GM23338 (cell line): ENCODE measurements at regions not wholly inside any gene's neighbourhood (a gene's known extent, or its start where the extent isn't known, plus 50 kb on each side); places are given as distances from the start of the nearest gene placed in this dataset.

Experiments
- ATAC-seq: fragments of 200-7000 bp; cut with Tn5 transposase; 3 replicates; pipeline ENCODE4 v1.9.1; 2020
- DNase-seq: peaks from one replicate; pipeline ENCODE4 v3.0.0-alpha.2; 2015; ENCODE audit warnings: low spot score
- H2AFZ ChIP-seq: fragments of 200-600 bp; sonication (generic); 2 replicates; pipeline ENCODE4 v1.8.0; 2016; ENCODE audit warnings: antibody characterized with exemption, mild to moderate bottlenecking, moderate library complexity
- H3F3A ChIP-seq: fragments of 200-600 bp; sonication (generic); replicated peaks from 2 replicates; pipeline ENCODE4 v1.8.0; 2017; ENCODE audit warnings: antibody characterized with exemption, mixed run types, low read depth
- H3K27ac ChIP-seq: fragments of 200-600 bp; sonication (generic); 2 replicates; pipeline ENCODE4 v1.6.1; 2016; ENCODE audit warnings: low read depth
- H3K27me3 ChIP-seq: fragments of 200-600 bp; sonication (generic); 2 replicates; pipeline ENCODE4 v1.8.0; 2016; ENCODE audit warnings: mild to moderate bottlenecking, mixed run types, moderate library complexity; ENCODE audit not compliant: insufficient read depth
- H3K36me3 ChIP-seq: fragments of 200-600 bp; sonication (generic); 2 replicates; pipeline ENCODE4 v1.8.0; 2016; ENCODE audit warnings: mild to moderate bottlenecking; ENCODE audit not compliant: insufficient read depth
- H3K4me1 ChIP-seq: fragments of 200-600 bp; sonication (generic); 2 replicates; pipeline ENCODE4 v1.8.0; 2016; ENCODE audit warnings: mild to moderate bottlenecking, moderate library complexity; ENCODE audit not compliant: insufficient read depth
- H3K4me2 ChIP-seq: fragments of 200-600 bp; sonication (generic); 2 replicates; pipeline ENCODE4 v1.7.1; 2017; ENCODE audit warnings: mixed run types
- H3K4me3 ChIP-seq: fragments of 200-600 bp; sonication (generic); 2 replicates; pipeline ENCODE4 v1.6.1; 2016; ENCODE audit warnings: mixed run types
- H3K79me2 ChIP-seq: fragments of 200-600 bp; sonication (generic); replicated peaks from 2 replicates; pipeline ENCODE4 v1.8.0; 2017; ENCODE audit warnings: mild to moderate bottlenecking; ENCODE audit not compliant: insufficient read depth
- H3K9me2 ChIP-seq: fragments of 200-600 bp; sonication (generic); 2 replicates; pipeline ENCODE4 v1.8.0; 2017; ENCODE audit not compliant: insufficient read depth
- H4K20me1 ChIP-seq: fragments of 200-600 bp; sonication (generic); replicated peaks from 2 replicates; pipeline ENCODE4 v1.8.0; 2017; ENCODE audit warnings: mild to moderate bottlenecking; ENCODE audit not compliant: insufficient read depth
- H3K27ac Mint-ChIP-seq: 2 replicates; pipeline ENCODE4 v1.8.0; 2020; ENCODE audit warnings: inconsistent platforms, mild to moderate bottlenecking, moderate library complexity, mixed read lengths
- H3K27me3 Mint-ChIP-seq: 3 replicates; pipeline ENCODE4 v1.8.0; 2022; ENCODE audit warnings: low read depth, mild to moderate bottlenecking, moderate library complexity, mixed read lengths, inconsistent platforms; ENCODE audit not compliant: insufficient read depth, poor library complexity
- H3K36me3 Mint-ChIP-seq: 3 replicates; pipeline ENCODE4 v1.8.0; 2021; ENCODE audit warnings: low read depth, mild to moderate bottlenecking, inconsistent platforms, moderate library complexity, mixed read lengths
- H3K4me1 Mint-ChIP-seq: 3 replicates; pipeline ENCODE4 v1.8.0; 2020; ENCODE audit warnings: mild to moderate bottlenecking, inconsistent platforms, mixed read lengths
- H3K4me3 Mint-ChIP-seq: 3 replicates; pipeline ENCODE4 v1.8.0; 2021; ENCODE audit warnings: moderate library complexity, mild to moderate bottlenecking, inconsistent platforms, mixed read lengths
- H3K9me3 Mint-ChIP-seq: 3 replicates; pipeline ENCODE4 v1.8.0; 2020; ENCODE audit warnings: moderate library complexity, mild to moderate bottlenecking, inconsistent platforms, mixed read lengths
- CREB1 ChIP-seq: fragments of 250-450 bp; sonication (Bioruptor Pico); IDR thresholded peaks from 2 replicates; pipeline ENCODE4 v1.5.0; 2020; ENCODE audit warnings: low read depth, mild to moderate bottlenecking, moderate library complexity
- CTCF ChIP-seq, 2 experiments: fragments of 200-600 bp in 1 of 2; sonication (generic) in 1 of 2; conservative IDR thresholded peaks; 2 replicates each; pipeline versions ENCODE4 v1.5.1 to v1.6.1; 2016 to 2017; ENCODE audit warnings: antibody characterized with exemption in 2 of 2, low read depth in 2 of 2, mild to moderate bottlenecking in 2 of 2, moderate library complexity in 1 of 2
- ETS1 ChIP-seq: IDR thresholded peaks from 2 replicates; pipeline ENCODE4 v1.6.1; 2016; ENCODE audit warnings: antibody characterized with exemption
- EZH2 ChIP-seq: fragments of 200-600 bp; sonication (generic); IDR thresholded peaks from one replicate; pipeline ENCODE4 v1.8.0; 2017; ENCODE audit warnings: antibody characterized with exemption, mild to moderate bottlenecking, low read depth; ENCODE audit not compliant: unreplicated experiment
- EZH2phosphoT487 ChIP-seq: fragments of 200-600 bp; sonication (generic); IDR thresholded peaks from one replicate; pipeline ENCODE4 v1.8.1; 2018; ENCODE audit warnings: antibody characterized with exemption; ENCODE audit not compliant: unreplicated experiment
- JUNB ChIP-seq: IDR thresholded peaks from one replicate; pipeline ENCODE4 v1.6.1; 2016; ENCODE audit warnings: antibody characterized with exemption; ENCODE audit not compliant: unreplicated experiment
- NANOG ChIP-seq: IDR thresholded peaks from 2 replicates; pipeline ENCODE4 v1.6.1; 2016; ENCODE audit warnings: antibody characterized with exemption, borderline replicate concordance
- POLR2AphosphoS5 ChIP-seq: IDR thresholded peaks from 2 replicates; pipeline ENCODE4 v1.6.1; 2016; ENCODE audit warnings: antibody characterized with exemption, low read depth
- STAT1 ChIP-seq: IDR thresholded peaks from one replicate; pipeline ENCODE4 v1.6.1; 2016; ENCODE audit warnings: antibody characterized with exemption; ENCODE audit not compliant: unreplicated experiment
- ZNF114 ChIP-seq: fragments of 250-450 bp; sonication (Bioruptor Pico); IDR thresholded peaks from 2 replicates; pipeline ENCODE4 v1.5.0; 2020; ENCODE audit warnings: mild to moderate bottlenecking, moderate library complexity
- ZNF331 ChIP-seq: fragments of 250-450 bp; sonication (Bioruptor Pico); IDR thresholded peaks from 2 replicates; pipeline ENCODE4 v1.5.0; 2020; ENCODE audit warnings: low read depth, mild to moderate bottlenecking, moderate library complexity
- TF ChIP-seq, protein P1 (sequence below): IDR thresholded peaks from one replicate; pipeline ENCODE4 v1.6.1; 2018; ENCODE audit warnings: antibody characterized with exemption; ENCODE audit not compliant: unreplicated experiment
- TF ChIP-seq, protein P2 (sequence below): fragments of 250-450 bp; sonication (Bioruptor Pico); IDR thresholded peaks from 2 replicates; pipeline ENCODE4 v1.5.0; 2020; ENCODE audit warnings: mild to moderate bottlenecking, moderate library complexity

GRCh38 chr9:102587281-102587680, 407.9 kb upstream of the CYLC2 start:
- no peak for ATAC-seq
- H3K4me1 ChIP-seq, result no peaks in the 10 kb centered on the region

More at GRCh38 chr9:102587281-102587680, 407.9 kb upstream of the CYLC2 start:
- peaks cover 3% of the 10 kb centered on the region; the same call in 1 of the 2 replicates for H3K36me3 ChIP-seq
- H2AFZ ChIP-seq, result no peak overlapping the region
- H3K79me2 ChIP-seq, result no peaks in the 10 kb centered on the region
- H3K4me1 Mint-ChIP-seq, result no peaks in the 10 kb centered on the region
- H3K36me3 Mint-ChIP-seq, result peaks cover 14% of the 10 kb centered on the region; the same call in 2 of the 3 replicates
- no peak overlapping the region for H3K4me3 ChIP-seq
- H3K4me3 Mint-ChIP-seq, result no peak overlapping the region
- no peaks in the 10 kb centered on the region for H3F3A ChIP-seq
- TF ChIP-seq NANOG (no peak), CREB1 (no peak), EZH2phosphoT487 (no peak), ZNF331 (CRISPR knock-in tag) (no peak), JUNB (no peak), POLR2AphosphoS5 (no peak), STAT1 (no peak), ZNF114 (CRISPR knock-in tag) (no peak), EZH2 (no peak), CTCF (conservative IDR thresholded peaks at IDR 0.05; ENCODE audit: low read depth in 2 of 2) (no peak), ETS1 (no peak)
- TF ChIP-seq, protein P1, sequence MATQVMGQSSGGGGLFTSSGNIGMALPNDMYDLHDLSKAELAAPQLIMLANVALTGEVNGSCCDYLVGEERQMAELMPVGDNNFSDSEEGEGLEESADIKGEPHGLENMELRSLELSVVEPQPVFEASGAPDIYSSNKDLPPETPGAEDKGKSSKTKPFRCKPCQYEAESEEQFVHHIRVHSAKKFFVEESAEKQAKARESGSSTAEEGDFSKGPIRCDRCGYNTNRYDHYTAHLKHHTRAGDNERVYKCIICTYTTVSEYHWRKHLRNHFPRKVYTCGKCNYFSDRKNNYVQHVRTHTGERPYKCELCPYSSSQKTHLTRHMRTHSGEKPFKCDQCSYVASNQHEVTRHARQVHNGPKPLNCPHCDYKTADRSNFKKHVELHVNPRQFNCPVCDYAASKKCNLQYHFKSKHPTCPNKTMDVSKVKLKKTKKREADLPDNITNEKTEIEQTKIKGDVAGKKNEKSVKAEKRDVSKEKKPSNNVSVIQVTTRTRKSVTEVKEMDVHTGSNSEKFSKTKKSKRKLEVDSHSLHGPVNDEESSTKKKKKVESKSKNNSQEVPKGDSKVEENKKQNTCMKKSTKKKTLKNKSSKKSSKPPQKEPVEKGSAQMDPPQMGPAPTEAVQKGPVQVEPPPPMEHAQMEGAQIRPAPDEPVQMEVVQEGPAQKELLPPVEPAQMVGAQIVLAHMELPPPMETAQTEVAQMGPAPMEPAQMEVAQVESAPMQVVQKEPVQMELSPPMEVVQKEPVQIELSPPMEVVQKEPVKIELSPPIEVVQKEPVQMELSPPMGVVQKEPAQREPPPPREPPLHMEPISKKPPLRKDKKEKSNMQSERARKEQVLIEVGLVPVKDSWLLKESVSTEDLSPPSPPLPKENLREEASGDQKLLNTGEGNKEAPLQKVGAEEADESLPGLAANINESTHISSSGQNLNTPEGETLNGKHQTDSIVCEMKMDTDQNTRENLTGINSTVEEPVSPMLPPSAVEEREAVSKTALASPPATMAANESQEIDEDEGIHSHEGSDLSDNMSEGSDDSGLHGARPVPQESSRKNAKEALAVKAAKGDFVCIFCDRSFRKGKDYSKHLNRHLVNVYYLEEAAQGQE, result no peak
- TF ChIP-seq, protein P2, sequence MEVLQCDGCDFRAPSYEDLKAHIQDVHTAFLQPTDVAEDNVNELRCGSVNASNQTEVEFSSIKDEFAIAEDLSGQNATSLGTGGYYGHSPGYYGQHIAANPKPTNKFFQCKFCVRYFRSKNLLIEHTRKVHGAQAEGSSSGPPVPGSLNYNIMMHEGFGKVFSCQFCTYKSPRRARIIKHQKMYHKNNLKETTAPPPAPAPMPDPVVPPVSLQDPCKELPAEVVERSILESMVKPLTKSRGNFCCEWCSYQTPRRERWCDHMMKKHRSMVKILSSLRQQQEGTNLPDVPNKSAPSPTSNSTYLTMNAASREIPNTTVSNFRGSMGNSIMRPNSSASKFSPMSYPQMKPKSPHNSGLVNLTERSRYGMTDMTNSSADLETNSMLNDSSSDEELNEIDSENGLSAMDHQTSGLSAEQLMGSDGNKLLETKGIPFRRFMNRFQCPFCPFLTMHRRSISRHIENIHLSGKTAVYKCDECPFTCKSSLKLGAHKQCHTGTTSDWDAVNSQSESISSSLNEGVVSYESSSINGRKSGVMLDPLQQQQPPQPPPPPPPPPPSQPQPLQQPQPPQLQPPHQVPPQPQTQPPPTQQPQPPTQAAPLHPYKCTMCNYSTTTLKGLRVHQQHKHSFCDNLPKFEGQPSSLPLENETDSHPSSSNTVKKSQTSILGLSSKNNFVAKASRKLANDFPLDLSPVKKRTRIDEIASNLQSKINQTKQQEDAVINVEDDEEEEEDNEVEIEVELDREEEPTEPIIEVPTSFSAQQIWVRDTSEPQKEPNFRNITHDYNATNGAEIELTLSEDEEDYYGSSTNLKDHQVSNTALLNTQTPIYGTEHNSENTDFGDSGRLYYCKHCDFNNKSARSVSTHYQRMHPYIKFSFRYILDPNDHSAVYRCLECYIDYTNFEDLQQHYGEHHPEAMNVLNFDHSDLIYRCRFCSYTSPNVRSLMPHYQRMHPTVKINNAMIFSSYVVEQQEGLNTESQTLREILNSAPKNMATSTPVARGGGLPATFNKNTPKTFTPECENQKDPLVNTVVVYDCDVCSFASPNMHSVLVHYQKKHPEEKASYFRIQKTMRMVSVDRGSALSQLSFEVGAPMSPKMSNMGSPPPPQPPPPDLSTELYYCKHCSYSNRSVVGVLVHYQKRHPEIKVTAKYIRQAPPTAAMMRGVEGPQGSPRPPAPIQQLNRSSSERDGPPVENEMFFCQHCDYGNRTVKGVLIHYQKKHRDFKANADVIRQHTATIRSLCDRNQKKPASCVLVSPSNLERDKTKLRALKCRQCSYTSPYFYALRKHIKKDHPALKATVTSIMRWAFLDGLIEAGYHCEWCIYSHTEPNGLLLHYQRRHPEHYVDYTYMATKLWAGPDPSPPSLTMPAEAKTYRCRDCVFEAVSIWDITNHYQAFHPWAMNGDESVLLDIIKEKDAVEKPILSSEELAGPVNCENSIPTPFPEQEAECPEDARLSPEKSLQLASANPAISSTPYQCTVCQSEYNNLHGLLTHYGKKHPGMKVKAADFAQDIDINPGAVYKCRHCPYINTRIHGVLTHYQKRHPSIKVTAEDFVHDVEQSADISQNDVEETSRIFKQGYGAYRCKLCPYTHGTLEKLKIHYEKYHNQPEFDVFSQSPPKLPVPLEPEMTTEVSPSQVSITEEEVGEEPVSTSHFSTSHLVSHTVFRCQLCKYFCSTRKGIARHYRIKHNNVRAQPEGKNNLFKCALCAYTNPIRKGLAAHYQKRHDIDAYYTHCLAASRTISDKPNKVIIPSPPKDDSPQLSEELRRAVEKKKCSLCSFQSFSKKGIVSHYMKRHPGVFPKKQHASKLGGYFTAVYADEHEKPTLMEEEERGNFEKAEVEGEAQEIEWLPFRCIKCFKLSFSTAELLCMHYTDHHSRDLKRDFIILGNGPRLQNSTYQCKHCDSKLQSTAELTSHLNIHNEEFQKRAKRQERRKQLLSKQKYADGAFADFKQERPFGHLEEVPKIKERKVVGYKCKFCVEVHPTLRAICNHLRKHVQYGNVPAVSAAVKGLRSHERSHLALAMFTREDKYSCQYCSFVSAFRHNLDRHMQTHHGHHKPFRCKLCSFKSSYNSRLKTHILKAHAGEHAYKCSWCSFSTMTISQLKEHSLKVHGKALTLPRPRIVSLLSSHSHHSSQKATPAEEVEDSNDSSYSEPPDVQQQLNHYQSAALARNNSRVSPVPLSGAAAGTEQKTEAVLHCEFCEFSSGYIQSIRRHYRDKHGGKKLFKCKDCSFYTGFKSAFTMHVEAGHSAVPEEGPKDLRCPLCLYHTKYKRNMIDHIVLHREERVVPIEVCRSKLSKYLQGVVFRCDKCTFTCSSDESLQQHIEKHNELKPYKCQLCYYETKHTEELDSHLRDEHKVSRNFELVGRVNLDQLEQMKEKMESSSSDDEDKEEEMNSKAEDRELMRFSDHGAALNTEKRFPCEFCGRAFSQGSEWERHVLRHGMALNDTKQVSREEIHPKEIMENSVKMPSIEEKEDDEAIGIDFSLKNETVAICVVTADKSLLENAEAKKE (CRISPR knock-in tag), result no peak
- no peak overlapping the region for H3K4me2 ChIP-seq
- peaks cover 92% of the 10 kb centered on the region for H3K9me3 Mint-ChIP-seq
- H3K27ac ChIP-seq, result no peak overlapping the region
- no peaks in the 10 kb centered on the region for H3K27me3 ChIP-seq
- no peaks in the 10 kb centered on the region for H3K9me2 ChIP-seq
- H3K27ac Mint-ChIP-seq, result no peak overlapping the region
- DNase-seq, result no peak
- no peaks in the 10 kb centered on the region for H4K20me1 ChIP-seq
- no peaks in the 10 kb centered on the region for H3K27me3 Mint-ChIP-seq
